Aorta (tissue), 5 donors: ENCODE measurements at regions not wholly inside any gene's neighbourhood (a gene's known extent, or its start where the extent isn't known, plus 50 kb on each side); places are given as distances from the start of the nearest gene placed in this dataset.
"Not testable (repeated sequence)": the region's sequence is repeated elsewhere in the genome, so short reads cannot be mapped to it uniquely, and the experiment has no call there.

Experiments used
- ATAC-seq: fragments of 200-7000 bp; cut with Tn5 transposase; one replicate; pipeline ENCODE4 v1.9.1; 2022; ENCODE audit warnings: moderate library complexity; ENCODE audit not compliant: low FRiP score
- DNase-seq, 2 donors: peaks; one replicate each; pipeline ENCODE4 v3.0.0-alpha.2; 2020
- H3K27ac ChIP-seq, 2 donors: one replicate each; pipeline ENCODE4 v1.5.1; 2013; ENCODE audit warnings: low read length in 2 of 2, mild to moderate bottlenecking in 2 of 2, moderate library complexity in 2 of 2, control low read depth in 1 of 2, inconsistent platforms in 1 of 2, low read depth in 1 of 2
- H3K27me3 ChIP-seq, 2 donors: one replicate each; pipeline ENCODE4 v1.6.1; 2013; ENCODE audit warnings: control low read depth in 1 of 2, low read length in 1 of 2, mild to moderate bottlenecking in 1 of 2, moderate library complexity in 1 of 2; ENCODE audit not compliant: insufficient read depth in 2 of 2, control insufficient read depth in 1 of 2
- H3K36me3 ChIP-seq, 2 donors: one replicate each; pipeline ENCODE4 v1.6.1; 2013; ENCODE audit warnings: control low read depth in 1 of 2, low read length in 1 of 2, mild to moderate bottlenecking in 1 of 2; ENCODE audit not compliant: insufficient read depth in 2 of 2, control insufficient read depth in 1 of 2
- H3K4me1 ChIP-seq, 2 donors: one replicate each; pipeline ENCODE4 v1.6.1; 2013; ENCODE audit warnings: low read length in 2 of 2, control low read depth in 1 of 2, mild to moderate bottlenecking in 1 of 2, moderate library complexity in 1 of 2; ENCODE audit not compliant: insufficient read depth in 2 of 2, control insufficient read depth in 1 of 2
- H3K4me3 ChIP-seq, 2 donors: one replicate each; pipeline ENCODE4 v1.5.1; 2013; ENCODE audit warnings: low read length in 2 of 2, control low read depth in 1 of 2, mild to moderate bottlenecking in 1 of 2
- H3K9me3 ChIP-seq: one replicate; pipeline ENCODE4 v1.6.1; 2013; ENCODE audit warnings: mild to moderate bottlenecking, low read length; ENCODE audit not compliant: control insufficient read depth
- WGBS, 2 donors: extraction: QIAGEN DNeasy Blood & Tissue Kit; methylation state at CpG; one replicate each; pipeline ENCODE4 v1.1.7; 2013; 5-methylcytosine and 5-hydroxymethylcytosine counted together
- intact Hi-C, 2 donors: fragments of 100-400 bp; cut with DNase I; formaldehyde crosslinking; loops; one replicate each; pipeline versions ENCODE4 v1.14.2 to v1.15.0; 2022
- donor health status: healthy with polysubstance abuse.
- donor health status: Bipolar disorder and iron deficiency.
- donor health status: DM: no; HTN: no; CAD: no.
- donor health status: DM: no; HTN: no; CAD: no.
- donor health status: DM: yes; HTN: yes; CAD: no.

- 94 to 96% methylated on average over 11 of the region's 11 CpGs for WGBS, 2 donors
Measured at GRCh38 chr2:52258967-52259366, 1227.0 kb upstream of the NRXN1 start.

GRCh38 chr2:52258038-52258437 is 1226.1 kb upstream of the NRXN1 start:
- Histone ChIP-seq H3K36me3 (no peaks in the 10 kb centered on the region), H3K27ac (no peak overlapping the region), H3K4me3 (no peak overlapping the region), H3K27me3 (no peaks in the 10 kb centered on the region), H3K4me1 (no peaks in the 10 kb centered on the region), H3K9me3 (no peaks in the 10 kb centered on the region)
- intact Hi-C loops: no loop called here
- no peak for DNase-seq
- no peak for ATAC-seq
- WGBS, 2 donors: 95 to 100% methylated on average over 1 of the region's 1 CpG

More at GRCh38 chr2:52258967-52259366, 1227.0 kb upstream of the NRXN1 start:
- H3K36me3 ChIP-seq, DNase-seq, H3K9me3 ChIP-seq, H3K27me3 ChIP-seq, H3K27ac ChIP-seq, ATAC-seq, H3K4me1 ChIP-seq, H3K4me3 ChIP-seq, intact Hi-C loops: not testable (repeated sequence)

GRCh38 chr2:52253416-52253980 is 1221.6 kb upstream of the NRXN1 start:
- ATAC-seq: no peak
- intact Hi-C loops: no loop called here
- Histone ChIP-seq H3K4me3 (no peak overlapping the region), H3K9me3 (no peaks in the 10 kb centered on the region), H3K36me3 (no peaks in the 10 kb centered on the region), H3K27me3 (no peaks in the 10 kb centered on the region), H3K4me1 (no peaks in the 10 kb centered on the region), H3K27ac (no peak overlapping the region)
- 81 to 83% methylated on average over 5 of the region's 5 CpGs for WGBS, 2 donors
- DNase-seq: no peak

DNA sequence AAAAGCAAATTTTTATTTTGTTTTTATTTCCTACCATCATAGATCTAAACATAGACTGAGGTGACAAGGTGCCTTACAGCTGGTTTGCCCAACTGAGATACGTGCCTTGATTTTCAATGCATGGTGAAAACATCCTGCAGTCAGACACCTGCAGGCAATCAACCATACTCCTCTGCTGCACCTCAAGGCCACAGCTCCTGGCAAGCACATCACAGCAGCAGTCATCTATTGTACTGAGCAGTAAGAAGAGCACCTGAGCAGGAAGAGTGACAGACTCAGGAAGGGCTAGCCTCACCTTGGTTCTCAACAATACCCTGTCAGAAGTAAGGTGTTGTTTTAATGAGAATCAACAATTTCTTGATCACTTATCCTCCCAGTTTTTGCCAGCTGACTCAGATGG is 1206.8 kb upstream of the NRXN1 start:
- H3K4me3 ChIP-seq: no peak overlapping the region
- WGBS, 2 donors: 98 to 100% methylated on average over 1 of the region's 1 CpG
- DNase-seq: no peak
- no peak for ATAC-seq
- no peak overlapping the region for H3K27ac ChIP-seq
- H3K27me3 ChIP-seq: no peaks in the 10 kb centered on the region
- intact Hi-C loops: no loop called here
- H3K4me1 ChIP-seq: no peaks in the 10 kb centered on the region
- no peaks in the 10 kb centered on the region for H3K9me3 ChIP-seq
- no peaks in the 10 kb centered on the region for H3K36me3 ChIP-seq

- H3K27ac ChIP-seq: no peak overlapping the region
- WGBS, 2 donors: 7 to 12% methylated on average over 2 of the region's 2 CpGs
- H3K27me3 ChIP-seq: no peaks in the 10 kb centered on the region
- H3K4me1 ChIP-seq: no peaks in the 10 kb centered on the region
- no peaks in the 10 kb centered on the region for H3K36me3 ChIP-seq
- no peak overlapping the region for H3K4me3 ChIP-seq
- DNase-seq (no peak), ATAC-seq (no peak)
- H3K9me3 ChIP-seq: no peaks in the 10 kb centered on the region
- intact Hi-C loops: no loop called here
Measured at GRCh38 chr2:52222128-52222527, 1190.2 kb upstream of the NRXN1 start.

- H3K4me1 ChIP-seq: no peaks in the 10 kb centered on the region
- no peaks in the 10 kb centered on the region for H3K9me3 ChIP-seq
- H3K27me3 ChIP-seq: no peaks in the 10 kb centered on the region
- WGBS, 2 donors: 72% methylated on average over 2 of the region's 2 CpGs
- no peak overlapping the region for H3K4me3 ChIP-seq
- DNase-seq (no peak), ATAC-seq (no peak)
- H3K27ac ChIP-seq: no peak overlapping the region
- intact Hi-C loops: no loop called here
- H3K36me3 ChIP-seq: no peaks in the 10 kb centered on the region
Measured at GRCh38 chr2:52220393-52220792, 1188.5 kb upstream of the NRXN1 start.

DNA sequence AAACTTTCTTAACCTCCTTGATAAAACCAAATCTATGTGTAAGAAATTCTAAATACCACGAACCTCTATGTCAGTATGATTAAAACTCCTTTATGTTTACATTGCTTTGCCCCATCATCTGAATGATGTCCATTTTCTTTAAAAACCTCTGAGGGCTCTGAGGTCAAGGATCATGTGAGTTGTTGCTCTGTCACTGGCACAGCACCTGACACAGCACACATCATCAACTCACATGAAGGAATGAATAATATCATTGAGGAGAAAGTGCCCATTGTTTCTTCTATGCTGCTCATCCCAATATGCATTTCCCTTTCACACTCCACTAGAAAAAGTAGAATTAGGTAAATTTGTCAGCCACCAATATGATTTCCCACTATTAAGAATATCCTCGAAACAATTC is 1178.7 kb upstream of the NRXN1 start:
- WGBS, 2 donors: 87 to 88% methylated on average over 2 of the region's 2 CpGs
- no peaks in the 10 kb centered on the region for H3K9me3 ChIP-seq
- no peaks in the 10 kb centered on the region for H3K4me1 ChIP-seq
- no peaks in the 10 kb centered on the region for H3K36me3 ChIP-seq
- no peak overlapping the region for H3K4me3 ChIP-seq
- DNase-seq (no peak), ATAC-seq (no peak)
- no peak overlapping the region for H3K27ac ChIP-seq
- no peaks in the 10 kb centered on the region for H3K27me3 ChIP-seq
- intact Hi-C loops: no loop called here

GRCh38 chr2:52210161-52210560 is 1178.2 kb upstream of the NRXN1 start:
- 94 to 100% methylated on average over 1 of the region's 1 CpG for WGBS, 2 donors
- H3K4me1 ChIP-seq: no peaks in the 10 kb centered on the region
- no peak for ATAC-seq
- intact Hi-C loops: no loop called here
- no peaks in the 10 kb centered on the region for H3K27me3 ChIP-seq
- no peak for DNase-seq
- H3K27ac ChIP-seq: no peak overlapping the region
- no peak overlapping the region for H3K4me3 ChIP-seq
- no peaks in the 10 kb centered on the region for H3K9me3 ChIP-seq
- H3K36me3 ChIP-seq: no peaks in the 10 kb centered on the region

DNA sequence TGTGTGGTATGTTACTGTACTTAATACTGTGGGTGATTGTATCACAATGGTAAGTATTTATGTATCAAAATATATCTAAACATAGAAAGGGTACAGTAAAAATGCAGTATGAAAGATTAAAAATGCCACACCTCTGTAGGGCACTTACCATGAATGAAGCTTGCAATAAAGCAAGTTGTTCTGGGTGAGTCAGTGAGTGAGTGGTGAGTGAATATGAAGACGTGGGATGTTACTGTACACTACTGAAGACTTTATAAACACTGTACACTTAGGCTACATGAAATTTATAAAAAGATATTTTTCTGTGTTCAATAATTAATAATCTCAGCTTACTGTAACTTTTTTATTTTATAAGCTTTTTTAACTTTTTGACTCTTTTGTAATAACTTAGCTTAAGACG is 1162.4 kb upstream of the NRXN1 start:
- WGBS, 2 donors: 91 to 94% methylated on average over 2 of the region's 2 CpGs
- intact Hi-C loops: no loop called here
- Histone ChIP-seq H3K27ac (no peak overlapping the region), H3K4me1 (no peaks in the 10 kb centered on the region), H3K9me3 (no peaks in the 10 kb centered on the region), H3K4me3 (no peak overlapping the region), H3K36me3 (no peaks in the 10 kb centered on the region), H3K27me3 (no peaks in the 10 kb centered on the region)
- DNase-seq (no peak), ATAC-seq (no peak)
